ENCODE measurements at regions not wholly inside any gene's neighbourhood (a gene's known extent, or its start where the extent isn't known, plus 50 kb on each side); places are given as distances from the start of the nearest gene placed in this dataset.
"Not testable (repeated sequence)": the region's sequence is repeated elsewhere in the genome, so short reads cannot be mapped to it uniquely, and the experiment has no call there.

- not testable (repeated sequence) for TF ChIP-seq CTCF, POLR2A (IDR thresholded peaks at IDR 0.05)
Observed at GRCh38 chr21:9903579-9903978, 617.8 kb upstream of the TPTE start.

Data from Peyer's patch (tissue), 4 donors.